HS-5 (cell line): ENCODE measurements at regions not wholly inside any gene's neighbourhood (a gene's known extent, or its start where the extent isn't known, plus 50 kb on each side); places are given as distances from the start of the nearest gene placed in this dataset.

Source experiments
- DNase-seq: peaks from one replicate; pipeline ENCODE4 v3.0.0-alpha.2; 2012; ENCODE audit warnings: low read depth

DNA sequence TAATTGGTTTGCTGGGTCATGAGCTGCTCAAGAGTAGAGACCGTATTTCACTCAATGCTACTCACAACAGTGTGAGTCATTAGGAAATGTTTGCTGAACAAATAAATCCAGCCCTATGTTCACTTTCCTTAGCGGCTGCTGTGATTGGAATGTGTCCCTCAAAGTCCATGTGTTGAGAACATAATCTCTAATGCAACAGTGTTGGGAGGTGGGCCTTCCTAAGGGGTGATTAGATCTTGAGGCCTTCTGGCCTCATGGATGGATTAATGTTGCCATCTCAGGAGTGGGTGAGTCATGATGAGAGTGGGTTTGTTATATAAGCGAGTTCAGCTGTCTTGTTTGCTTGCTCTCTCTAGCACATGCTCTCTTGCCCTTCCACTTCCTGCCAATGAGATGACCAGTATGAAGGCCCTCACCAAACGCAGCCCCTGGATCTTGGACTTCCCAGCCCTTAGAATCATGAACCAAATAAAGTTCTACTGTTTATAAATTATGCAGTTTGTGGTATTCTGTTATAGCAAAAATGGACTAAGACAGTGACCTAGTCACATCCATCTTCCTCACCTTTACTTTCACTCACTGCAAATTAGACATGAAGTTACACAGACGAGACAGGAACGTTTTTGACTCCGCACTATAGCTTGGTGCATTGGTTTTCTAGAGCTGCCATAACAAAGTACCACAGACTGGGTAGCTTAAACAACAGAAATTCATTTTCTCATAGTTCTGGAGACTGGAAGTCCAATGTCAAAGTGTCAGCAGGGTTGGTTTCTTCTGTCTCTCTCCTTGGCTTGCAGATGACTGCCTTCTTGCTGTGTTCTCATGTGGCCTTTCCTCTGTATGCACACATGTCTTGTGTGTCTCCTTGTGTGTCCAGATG, 50.9 kb upstream of the FAM169A start:
- DNase-seq: peak; percentile 32
